Cardiac muscle cell (in vitro differentiated cells and primary cell): ENCODE measurements at regions not wholly inside any gene's neighbourhood (a gene's known extent, or its start where the extent isn't known, plus 50 kb on each side); places are given as distances from the start of the nearest gene placed in this dataset.
"Not testable (repeated sequence)": the region's sequence is repeated elsewhere in the genome, so short reads cannot be mapped to it uniquely, and the experiment has no call there.

Experiments
- DNase-seq, 2 donors: peaks; one replicate each; pipeline versions ENCODE4 v3.0.0 to v3.0.0-alpha.2; 2010 to 2017; ENCODE audit warnings: low read depth in 1 of 2, low spot score in 1 of 2
- H3K27ac ChIP-seq: fragments of 200-600 bp; sonication (generic); 2 replicates; pipeline ENCODE4 v1.5.1; 2016
- H3K27me3 ChIP-seq: fragments of 200-600 bp; sonication (generic); 2 replicates; pipeline ENCODE4 v1.6.0; 2016; ENCODE audit warnings: control low read depth
- H3K36me3 ChIP-seq: fragments of 200-600 bp; sonication (generic); 2 replicates; pipeline ENCODE4 v1.5.1; 2016; ENCODE audit warnings: control low read depth
- H3K4me1 ChIP-seq: fragments of 200-600 bp; sonication (generic); 2 replicates; pipeline ENCODE4 v1.8.1; 2017; ENCODE audit warnings: low read depth, mild to moderate bottlenecking, mixed run types
- H3K4me3 ChIP-seq: fragments of 200-600 bp; sonication (generic); 2 replicates; pipeline ENCODE4 v1.5.1; 2016; ENCODE audit warnings: mild to moderate bottlenecking
- H3K9me3 ChIP-seq: fragments of 200-600 bp; sonication (generic); 2 replicates; pipeline ENCODE4 v1.5.1; 2017; ENCODE audit warnings: low read depth, mild to moderate bottlenecking, control low read depth
- TF ChIP-seq, protein P1 (sequence below): IDR thresholded peaks from 2 replicates; pipeline ENCODE4 v1.5.1; 2012; ENCODE audit warnings: low read depth, mild to moderate bottlenecking, low read length

DNA sequence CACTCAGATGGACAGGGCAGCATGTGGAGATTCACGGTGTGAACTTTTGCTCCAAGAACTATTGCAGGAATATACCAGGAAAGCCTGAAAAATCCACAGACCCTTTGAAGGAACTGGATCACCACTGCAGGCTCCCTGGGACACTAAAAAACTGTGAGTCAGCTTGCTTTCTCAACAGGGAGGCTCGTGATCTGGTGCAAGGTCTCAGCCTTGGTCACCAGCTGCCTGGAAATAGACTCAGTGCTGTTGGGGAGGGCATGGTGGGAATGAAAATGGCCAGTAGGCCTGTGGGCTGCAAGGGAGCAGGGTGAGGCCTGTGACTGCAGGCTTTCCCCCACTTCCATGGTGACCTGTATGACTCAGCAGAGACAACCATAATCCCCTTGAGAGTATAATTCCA, 426.4 kb upstream of the RPS6KA3 start:
- H3K4me1 ChIP-seq, result no peaks in the 10 kb centered on the region
- no peaks in the 10 kb centered on the region for H3K9me3 ChIP-seq
- H3K36me3 ChIP-seq, result no peaks in the 10 kb centered on the region
- TF ChIP-seq, protein P1, sequence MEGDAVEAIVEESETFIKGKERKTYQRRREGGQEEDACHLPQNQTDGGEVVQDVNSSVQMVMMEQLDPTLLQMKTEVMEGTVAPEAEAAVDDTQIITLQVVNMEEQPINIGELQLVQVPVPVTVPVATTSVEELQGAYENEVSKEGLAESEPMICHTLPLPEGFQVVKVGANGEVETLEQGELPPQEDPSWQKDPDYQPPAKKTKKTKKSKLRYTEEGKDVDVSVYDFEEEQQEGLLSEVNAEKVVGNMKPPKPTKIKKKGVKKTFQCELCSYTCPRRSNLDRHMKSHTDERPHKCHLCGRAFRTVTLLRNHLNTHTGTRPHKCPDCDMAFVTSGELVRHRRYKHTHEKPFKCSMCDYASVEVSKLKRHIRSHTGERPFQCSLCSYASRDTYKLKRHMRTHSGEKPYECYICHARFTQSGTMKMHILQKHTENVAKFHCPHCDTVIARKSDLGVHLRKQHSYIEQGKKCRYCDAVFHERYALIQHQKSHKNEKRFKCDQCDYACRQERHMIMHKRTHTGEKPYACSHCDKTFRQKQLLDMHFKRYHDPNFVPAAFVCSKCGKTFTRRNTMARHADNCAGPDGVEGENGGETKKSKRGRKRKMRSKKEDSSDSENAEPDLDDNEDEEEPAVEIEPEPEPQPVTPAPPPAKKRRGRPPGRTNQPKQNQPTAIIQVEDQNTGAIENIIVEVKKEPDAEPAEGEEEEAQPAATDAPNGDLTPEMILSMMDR, result no peak
- no peak overlapping the region for H3K4me3 ChIP-seq
- H3K27ac ChIP-seq, result no peak overlapping the region
- no peak for DNase-seq
- no peaks in the 10 kb centered on the region for H3K27me3 ChIP-seq

DNA sequence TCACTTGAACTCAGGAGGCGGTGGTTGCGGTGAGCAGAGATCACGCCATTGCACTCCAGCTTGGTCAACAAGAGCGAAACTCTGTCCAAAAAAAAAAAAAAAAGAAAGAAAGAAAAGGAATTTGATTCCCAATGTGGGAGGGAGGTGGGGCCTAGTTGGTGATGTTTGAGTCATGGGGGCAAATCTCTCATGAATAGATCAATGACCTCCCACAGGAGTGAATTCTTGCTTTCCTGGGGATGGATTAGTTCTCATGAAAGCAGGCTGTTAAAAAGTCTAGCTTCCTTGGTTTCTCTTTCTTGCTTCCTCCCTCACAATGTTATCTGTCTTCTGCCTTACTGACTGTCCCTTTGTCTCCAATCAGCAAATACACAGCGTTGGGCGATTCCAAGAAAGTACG, 419.5 kb upstream of the RPS6KA3 start:
- H3K27me3 ChIP-seq, result no peaks in the 10 kb centered on the region
- no peaks in the 10 kb centered on the region for H3K4me1 ChIP-seq
- DNase-seq, result no peak
- no peaks in the 10 kb centered on the region for H3K9me3 ChIP-seq
- no peaks in the 10 kb centered on the region for H3K36me3 ChIP-seq
- H3K4me3 ChIP-seq, result no peak overlapping the region
- no peak overlapping the region for H3K27ac ChIP-seq
- TF ChIP-seq, protein P1, result no peak

DNA sequence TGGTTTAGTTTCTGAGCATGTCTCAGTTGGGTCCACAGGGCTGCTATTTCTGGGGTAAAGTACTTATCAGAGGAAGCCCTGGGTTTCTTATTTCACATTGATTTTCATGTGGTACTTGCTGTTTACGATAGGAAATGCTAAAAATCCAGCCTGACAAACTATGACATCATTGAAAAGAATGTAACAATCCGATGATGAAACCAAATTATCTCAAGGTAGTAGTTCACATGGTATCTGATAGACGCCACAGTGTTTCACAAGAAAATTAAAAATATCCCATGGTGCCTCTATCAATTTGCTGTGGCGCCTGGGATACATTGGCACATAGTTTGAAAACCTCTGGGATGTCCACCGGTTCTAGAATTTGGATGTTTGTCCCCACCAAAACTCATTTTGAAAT, 418.9 kb upstream of the RPS6KA3 start:
- TF ChIP-seq, protein P1, result no peak
- H3K4me1 ChIP-seq, result no peaks in the 10 kb centered on the region
- H3K27ac ChIP-seq, result no peak overlapping the region
- H3K4me3 ChIP-seq, result no peak overlapping the region
- H3K36me3 ChIP-seq, result no peaks in the 10 kb centered on the region
- H3K9me3 ChIP-seq, result no peaks in the 10 kb centered on the region
- no peaks in the 10 kb centered on the region for H3K27me3 ChIP-seq
- DNase-seq, result no peak

DNA sequence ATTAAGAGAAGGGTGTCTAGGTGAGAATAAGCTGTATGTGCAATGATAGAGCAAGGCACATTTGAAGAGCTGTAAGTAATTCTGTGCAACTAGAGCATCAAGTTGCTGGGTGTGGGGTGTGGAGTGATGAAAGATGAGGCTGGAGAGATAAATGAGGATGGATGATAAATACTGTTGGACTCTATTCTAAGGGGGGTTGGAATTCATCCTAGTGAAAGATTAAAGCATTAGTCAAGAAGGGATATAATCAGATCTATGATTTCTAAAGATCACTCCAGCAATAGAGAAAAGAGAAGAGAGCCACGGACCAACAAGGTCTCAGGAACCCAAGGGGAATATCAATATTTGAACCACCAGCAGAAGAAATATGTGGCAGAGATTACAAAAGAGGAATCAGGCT, 415.0 kb upstream of the RPS6KA3 start:
- Histone ChIP-seq H3K9me3 (no peaks in the 10 kb centered on the region), H3K4me3 (no peak overlapping the region), H3K4me1 (no peaks in the 10 kb centered on the region), H3K27ac (no peak overlapping the region), H3K27me3 (no peaks in the 10 kb centered on the region), H3K36me3 (no peaks in the 10 kb centered on the region)
- TF ChIP-seq, protein P1, result no peak
- no peak for DNase-seq

DNA sequence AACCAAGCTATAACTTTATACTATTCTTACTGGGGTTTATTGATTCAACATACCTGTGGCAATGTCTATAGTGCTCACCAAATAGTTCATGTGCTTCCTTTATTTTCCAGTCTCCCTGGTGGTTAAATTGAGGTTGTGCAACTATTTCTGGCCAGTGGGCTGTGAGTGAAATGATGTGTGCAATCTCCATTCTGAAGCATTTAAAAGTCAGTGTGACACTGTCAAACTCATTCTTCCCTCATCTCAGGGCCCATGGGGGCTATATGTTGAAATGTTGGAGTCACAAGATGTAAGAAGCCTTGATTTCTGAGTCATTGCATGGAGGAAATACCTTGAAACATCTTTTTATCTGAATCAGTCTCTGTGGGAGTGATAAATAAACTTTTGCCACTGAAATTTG, 414.3 kb upstream of the RPS6KA3 start:
- H3K4me1 ChIP-seq, result no peaks in the 10 kb centered on the region
- H3K36me3 ChIP-seq, result no peaks in the 10 kb centered on the region
- peak in 1 of 2 donors; percentile 0 for DNase-seq
- H3K4me3 ChIP-seq, result no peak overlapping the region
- no peak overlapping the region for H3K27ac ChIP-seq
- no peaks in the 10 kb centered on the region for H3K9me3 ChIP-seq
- TF ChIP-seq, protein P1, result no peak
- H3K27me3 ChIP-seq, result no peaks in the 10 kb centered on the region

DNA sequence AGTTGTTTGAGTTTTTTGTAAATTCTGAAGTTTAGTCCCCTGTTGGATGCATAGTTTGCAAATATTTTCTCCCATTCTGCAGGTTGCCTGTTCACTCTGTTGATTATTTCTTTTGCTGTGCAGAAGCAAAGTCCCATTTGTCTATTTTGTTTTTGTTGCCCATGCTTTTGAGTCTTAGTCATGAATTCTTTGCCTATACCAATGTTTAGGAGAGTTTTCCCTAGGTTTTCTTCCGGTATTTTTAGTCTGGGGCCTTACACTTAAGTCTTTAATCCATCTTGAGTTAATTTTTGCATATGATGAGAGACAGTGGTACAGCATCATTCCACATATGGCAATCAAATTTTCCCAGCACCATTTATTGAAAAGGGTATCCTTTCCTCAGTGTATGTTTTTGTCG, 405.8 kb upstream of the RPS6KA3 start:
- H3K27ac ChIP-seq, result no peak overlapping the region
- no peak for DNase-seq
- no peak overlapping the region for H3K4me3 ChIP-seq
- TF ChIP-seq, protein P1, result no peak
- H3K4me1 ChIP-seq, result no peaks in the 10 kb centered on the region
- H3K36me3 ChIP-seq, result no peaks in the 10 kb centered on the region
- H3K27me3 ChIP-seq, result no peaks in the 10 kb centered on the region
- no peaks in the 10 kb centered on the region for H3K9me3 ChIP-seq

DNA sequence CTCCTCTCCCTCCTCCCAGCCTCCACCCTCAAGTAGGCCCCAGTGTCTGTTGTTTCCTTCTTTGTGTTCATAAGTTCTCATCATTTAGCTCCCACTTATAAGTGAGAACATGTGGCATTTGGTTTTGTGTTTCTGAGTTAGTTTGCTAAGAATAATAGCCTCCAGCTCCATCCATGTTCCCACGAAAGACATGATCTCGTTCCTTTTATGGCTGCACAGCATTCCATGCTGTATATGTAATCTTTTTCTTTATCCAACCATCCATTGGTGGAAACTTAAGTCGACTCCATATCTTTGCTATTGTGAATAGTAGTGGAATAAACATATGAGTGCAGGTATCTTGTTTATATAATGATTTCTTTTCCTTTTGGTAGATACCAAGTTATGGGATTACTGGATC, 405.0 kb upstream of the RPS6KA3 start:
- H3K27ac ChIP-seq, H3K36me3 ChIP-seq, H3K27me3 ChIP-seq, H3K4me3 ChIP-seq, DNase-seq, H3K4me1 ChIP-seq, H3K9me3 ChIP-seq: not testable (repeated sequence)
